ENCODE measurements at regions not wholly inside any gene's neighbourhood (a gene's known extent, or its start where the extent isn't known, plus 50 kb on each side); places are given as distances from the start of the nearest gene placed in this dataset.

GRCh38 chr5:8102714-8103113 lies 233.8 kb downstream of the MTRR start:
- no peak overlapping the region for H3K27ac Mint-ChIP-seq
- DNase-seq (no peak), ATAC-seq (no peak)
- H3K4me3 Mint-ChIP-seq, result no peak overlapping the region
- ChIA-PET POLR2A (no interaction called here), CTCF (no interaction called here)
- no peaks in the 10 kb centered on the region for H3K9me3 Mint-ChIP-seq (ENCODE audit: insufficient read depth)
- no peaks in the 10 kb centered on the region for H3K4me1 Mint-ChIP-seq (ENCODE audit: low read depth)
- no peaks in the 10 kb centered on the region for H3K36me3 Mint-ChIP-seq (ENCODE audit: low read depth)
- H3K27me3 Mint-ChIP-seq (ENCODE audit: low read depth), result no peaks in the 10 kb centered on the region

GRCh38 chr5:8114597-8115266 lies 245.8 kb downstream of the MTRR start:
- Mint-ChIP-seq H3K9me3 (ENCODE audit: insufficient read depth) (no peaks in the 10 kb centered on the region), H3K36me3 (ENCODE audit: low read depth) (no peaks in the 10 kb centered on the region), H3K27me3 (ENCODE audit: low read depth) (no peaks in the 10 kb centered on the region), H3K4me1 (ENCODE audit: low read depth) (no peaks in the 10 kb centered on the region), H3K4me3 (no peak overlapping the region), H3K27ac (no peak overlapping the region)
- no peak for ATAC-seq
- DNase-seq, result no peak
- ChIA-PET POLR2A (no interaction called here), CTCF (no interaction called here)

- H3K4me3 Mint-ChIP-seq, result no peak overlapping the region
- no peak for DNase-seq
- no peaks in the 10 kb centered on the region for H3K9me3 Mint-ChIP-seq (ENCODE audit: insufficient read depth)
- CTCF ChIA-PET, result no interaction called here
- no peaks in the 10 kb centered on the region for H3K27me3 Mint-ChIP-seq (ENCODE audit: low read depth)
- POLR2A ChIA-PET, result no interaction called here
- H3K4me1 Mint-ChIP-seq (ENCODE audit: low read depth), result no peaks in the 10 kb centered on the region
- H3K27ac Mint-ChIP-seq, result no peak overlapping the region
- no peak for ATAC-seq
- H3K36me3 Mint-ChIP-seq (ENCODE audit: low read depth), result no peaks in the 10 kb centered on the region
These were observed 254.6 kb downstream of the MTRR start for GRCh38 chr5:8123559-8123958.

- POLR2A ChIA-PET, result no interaction called here
- Mint-ChIP-seq H3K36me3 (ENCODE audit: low read depth) (no peaks in the 10 kb centered on the region), H3K4me3 (no peak overlapping the region), H3K9me3 (ENCODE audit: insufficient read depth) (no peaks in the 10 kb centered on the region), H3K27me3 (ENCODE audit: low read depth) (no peaks in the 10 kb centered on the region), H3K27ac (no peak overlapping the region), H3K4me1 (ENCODE audit: low read depth) (no peaks in the 10 kb centered on the region)
- DNase-seq, result no peak
- CTCF ChIA-PET, result no interaction called here
- ATAC-seq, result no peak
These were observed 265.7 kb downstream of the MTRR start for GRCh38 chr5:8134609-8135008.

- H3K36me3 Mint-ChIP-seq (ENCODE audit: low read depth), result no peaks in the 10 kb centered on the region
- no peak overlapping the region for H3K27ac Mint-ChIP-seq
- ChIA-PET CTCF (no interaction called here), POLR2A (no interaction called here)
- no peaks in the 10 kb centered on the region for H3K4me1 Mint-ChIP-seq (ENCODE audit: low read depth)
- H3K4me3 Mint-ChIP-seq, result no peak overlapping the region
- ATAC-seq (no peak), DNase-seq (no peak)
- H3K9me3 Mint-ChIP-seq (ENCODE audit: insufficient read depth), result no peaks in the 10 kb centered on the region
- no peaks in the 10 kb centered on the region for H3K27me3 Mint-ChIP-seq (ENCODE audit: low read depth)
These were observed 266.8 kb downstream of the MTRR start for GRCh38 chr5:8135742-8136141.

- Mint-ChIP-seq H3K27me3 (ENCODE audit: low read depth) (no peaks in the 10 kb centered on the region), H3K9me3 (ENCODE audit: insufficient read depth) (no peaks in the 10 kb centered on the region), H3K36me3 (ENCODE audit: low read depth) (no peaks in the 10 kb centered on the region), H3K4me3 (no peak overlapping the region), H3K27ac (no peak overlapping the region), H3K4me1 (ENCODE audit: low read depth) (no peaks in the 10 kb centered on the region)
- ChIA-PET POLR2A (no interaction called here), CTCF (no interaction called here)
- ATAC-seq (no peak), DNase-seq (no peak)
These were observed 267.3 kb downstream of the MTRR start for GRCh38 chr5:8136271-8136670.

GRCh38 chr5:8137941-8138550 lies 269.1 kb downstream of the MTRR start:
- Mint-ChIP-seq H3K4me1 (ENCODE audit: low read depth) (no peaks in the 10 kb centered on the region), H3K27ac (no peak overlapping the region), H3K4me3 (no peak overlapping the region), H3K27me3 (ENCODE audit: low read depth) (no peaks in the 10 kb centered on the region), H3K9me3 (ENCODE audit: insufficient read depth) (no peaks in the 10 kb centered on the region), H3K36me3 (ENCODE audit: low read depth) (no peaks in the 10 kb centered on the region)
- DNase-seq (no peak), ATAC-seq (no peak)
- ChIA-PET CTCF (no interaction called here), POLR2A (no interaction called here)

- CTCF ChIA-PET, result no interaction called here
- POLR2A ChIA-PET, result no interaction called here
- H3K4me3 Mint-ChIP-seq, result no peak overlapping the region
These were observed 269.9 kb downstream of the MTRR start for GRCh38 chr5:8138884-8139283.

GRCh38 chr5:8150791-8151190 lies 281.8 kb downstream of the MTRR start:
- no peak for ATAC-seq
- Mint-ChIP-seq H3K27ac (no peak overlapping the region), H3K4me1 (ENCODE audit: low read depth) (no peaks in the 10 kb centered on the region), H3K36me3 (ENCODE audit: low read depth) (no peaks in the 10 kb centered on the region), H3K9me3 (ENCODE audit: insufficient read depth) (no peaks in the 10 kb centered on the region), H3K4me3 (no peak overlapping the region), H3K27me3 (ENCODE audit: low read depth) (no peaks in the 10 kb centered on the region)
- ChIA-PET POLR2A (no interaction called here), CTCF (no interaction called here)
- no peak for DNase-seq

More at GRCh38 chr5:8138884-8139283, 269.9 kb downstream of the MTRR start:
- H3K27me3 Mint-ChIP-seq (ENCODE audit: low read depth), result no peaks in the 10 kb centered on the region
- no peaks in the 10 kb centered on the region for H3K9me3 Mint-ChIP-seq (ENCODE audit: insufficient read depth)
- H3K27ac Mint-ChIP-seq, result no peak overlapping the region
- H3K36me3 Mint-ChIP-seq (ENCODE audit: low read depth), result no peaks in the 10 kb centered on the region
- DNase-seq, result no peak
- H3K4me1 Mint-ChIP-seq (ENCODE audit: low read depth), result no peaks in the 10 kb centered on the region
- no peak for ATAC-seq

GRCh38 chr5:8156706-8157105 lies 287.8 kb downstream of the MTRR start:
- Mint-ChIP-seq H3K9me3 (ENCODE audit: insufficient read depth) (no peaks in the 10 kb centered on the region), H3K4me1 (ENCODE audit: low read depth) (no peaks in the 10 kb centered on the region), H3K4me3 (no peak overlapping the region), H3K27me3 (ENCODE audit: low read depth) (no peaks in the 10 kb centered on the region), H3K36me3 (ENCODE audit: low read depth) (no peaks in the 10 kb centered on the region), H3K27ac (no peak overlapping the region)
- POLR2A ChIA-PET, result no interaction called here
- no peak for DNase-seq
- ATAC-seq, result no peak
- CTCF ChIA-PET, result no interaction called here

GRCh38 chr5:8157320-8157822 lies 288.4 kb downstream of the MTRR start:
- Mint-ChIP-seq H3K27ac (no peak overlapping the region), H3K4me1 (ENCODE audit: low read depth) (no peaks in the 10 kb centered on the region), H3K9me3 (ENCODE audit: insufficient read depth) (no peaks in the 10 kb centered on the region), H3K27me3 (ENCODE audit: low read depth) (no peaks in the 10 kb centered on the region), H3K36me3 (ENCODE audit: low read depth) (no peaks in the 10 kb centered on the region), H3K4me3 (no peak overlapping the region)
- ChIA-PET POLR2A (no interaction called here), CTCF (no interaction called here)
- ATAC-seq, result no peak
- DNase-seq, result no peak

- Mint-ChIP-seq H3K4me3 (no peak overlapping the region), H3K36me3 (ENCODE audit: low read depth) (no peaks in the 10 kb centered on the region), H3K9me3 (ENCODE audit: insufficient read depth) (no peaks in the 10 kb centered on the region), H3K27ac (no peak overlapping the region), H3K27me3 (ENCODE audit: low read depth) (no peaks in the 10 kb centered on the region), H3K4me1 (ENCODE audit: low read depth) (no peaks in the 10 kb centered on the region)
- no peak for ATAC-seq
- POLR2A ChIA-PET, result no interaction called here
- no peak for DNase-seq
- CTCF ChIA-PET, result no interaction called here
These were observed 307.2 kb downstream of the MTRR start for GRCh38 chr5:8176101-8176693.

All from activated CD8-positive, alpha-beta T cell treated with anti-CD3 and anti-CD28 coated beads, Interleukin-2, amount 10 ng/mL, durations not matched to agents 7 days and 5 days (primary cell).